ENCODE measurements at regions not wholly inside any gene's neighbourhood (a gene's known extent, or its start where the extent isn't known, plus 50 kb on each side); places are given as distances from the start of the nearest gene placed in this dataset.

GRCh38 chr10:50936335-50936734 is 50.9 kb upstream of the A1CF start:
- DNase-seq (ENCODE audit: low read depth), result no peak

DNA sequence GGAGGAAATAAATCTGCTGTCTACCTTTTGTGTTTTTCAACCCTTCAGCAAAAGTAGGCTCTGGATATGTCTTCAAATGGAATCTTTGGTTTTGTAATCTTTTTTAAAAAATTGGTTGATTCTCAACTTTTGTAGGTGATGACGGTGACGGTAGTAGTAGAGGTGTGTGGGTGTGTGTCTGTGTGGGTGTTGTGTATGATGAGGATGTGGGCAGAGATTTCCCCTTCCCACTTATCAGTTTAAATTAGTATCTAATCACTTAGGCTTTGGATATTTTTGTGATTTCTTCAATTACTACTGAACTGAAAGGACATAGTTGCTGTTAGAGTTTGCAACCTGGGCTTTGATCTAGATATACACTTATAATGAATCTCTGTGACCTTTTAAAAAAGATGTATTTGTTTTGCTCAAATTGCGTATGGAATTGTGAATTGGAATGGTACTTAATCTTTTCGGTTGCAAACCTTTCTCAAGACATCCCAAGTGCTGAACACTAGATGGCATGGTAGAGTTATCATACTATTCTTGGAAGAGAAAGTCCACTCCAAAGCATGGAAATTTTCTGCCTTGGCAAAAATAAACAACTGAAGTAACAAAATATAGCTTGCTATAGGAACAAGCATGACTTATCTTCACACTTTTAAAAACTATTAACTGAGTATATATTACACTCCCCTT is 51.9 kb upstream of the A1CF start:
- peak; percentile 32 for DNase-seq (ENCODE audit: low read depth)

DNA sequence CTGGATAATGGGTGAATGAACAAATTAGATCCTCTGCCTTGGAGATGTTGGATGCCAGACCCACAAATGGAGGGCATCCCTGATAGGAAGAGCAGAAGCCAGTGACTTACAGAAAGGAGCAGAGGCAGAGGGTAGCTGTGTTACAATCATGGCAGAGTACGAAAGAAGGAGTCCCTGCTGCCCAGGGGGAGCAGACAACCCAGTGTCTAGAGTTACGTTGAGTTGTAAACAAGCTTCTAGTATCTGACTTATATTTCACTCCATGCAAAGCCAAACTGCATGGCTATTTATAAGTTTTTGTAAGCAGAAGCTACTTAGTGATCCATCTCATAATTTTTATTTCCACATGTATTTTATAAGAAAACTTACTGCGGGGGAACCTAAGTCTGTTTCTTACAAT is 56.2 kb upstream of the A1CF start:
- DNase-seq (ENCODE audit: low read depth), result no peak

- no peak for DNase-seq (ENCODE audit: low read depth)
Observed at GRCh38 chr10:50946991-50947781, 61.8 kb upstream of the A1CF start.

- no peak for DNase-seq (ENCODE audit: low read depth)
Observed at GRCh38 chr10:50951365-50951764, 65.9 kb upstream of the A1CF start.

DNA sequence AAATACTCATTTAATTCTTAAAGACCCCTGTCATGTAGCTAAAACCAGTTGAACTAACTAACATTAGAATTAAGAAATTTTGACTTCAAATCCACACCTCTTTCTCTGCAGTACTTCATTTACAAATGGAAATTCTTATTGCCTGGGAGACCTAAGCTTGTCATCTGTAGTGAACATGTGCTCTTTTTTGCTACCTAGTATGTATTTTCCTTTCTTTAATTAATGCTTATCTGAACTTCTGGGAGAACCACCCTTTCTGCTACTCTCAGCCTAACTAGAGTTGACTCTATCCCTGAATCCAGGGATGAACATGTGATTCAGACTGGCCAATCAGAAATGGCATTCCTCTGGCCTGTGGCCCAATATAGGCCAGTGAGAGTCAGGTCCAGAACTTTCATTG is 75.9 kb upstream of the A1CF start:
- no peak for DNase-seq (ENCODE audit: low read depth)

DNA sequence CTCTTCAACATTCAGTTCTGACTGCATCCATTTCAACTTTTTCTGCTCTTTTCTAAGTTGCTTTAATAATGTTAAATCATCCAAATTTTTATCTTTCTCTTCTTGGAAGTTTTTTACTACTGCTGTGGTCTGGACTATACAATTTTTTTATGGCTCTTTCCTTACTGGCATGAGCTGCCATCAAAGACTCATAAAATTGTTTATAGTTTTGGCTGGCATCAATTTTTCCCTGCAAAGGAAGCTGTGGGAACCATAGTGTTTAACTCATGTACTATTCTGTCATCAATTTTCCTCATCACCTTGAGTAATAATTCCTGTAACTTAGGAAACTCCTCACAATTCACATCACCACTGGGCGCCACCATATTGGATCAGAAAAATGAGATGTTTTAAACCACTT is 77.6 kb upstream of the A1CF start:
- no peak for DNase-seq (ENCODE audit: low read depth)

GRCh38 chr10:50968386-50969091 is 83.1 kb upstream of the A1CF start:
- no peak for DNase-seq (ENCODE audit: low read depth)

GRCh38 chr10:50972591-50972990 is 87.2 kb upstream of the A1CF start:
- no peak for DNase-seq (ENCODE audit: low read depth)

- DNase-seq (ENCODE audit: low read depth), result no peak
Observed at GRCh38 chr10:50981385-50981784, 92.9 kb upstream of the PRKG1 start.

GRCh38 chr10:50981904-50982303 is 92.4 kb upstream of the PRKG1 start:
- DNase-seq (ENCODE audit: low read depth), result no peak

GRCh38 chr10:50982989-50983388 is 91.3 kb upstream of the PRKG1 start:
- DNase-seq (ENCODE audit: low read depth), result no peak

- DNase-seq (ENCODE audit: low read depth), result no peak
Observed at GRCh38 chr10:50987934-50988333, 86.4 kb upstream of the PRKG1 start.

- peak; percentile 24 for DNase-seq (ENCODE audit: low read depth)
Observed at GRCh38 chr10:50988792-50989191, 85.5 kb upstream of the PRKG1 start.

DNA sequence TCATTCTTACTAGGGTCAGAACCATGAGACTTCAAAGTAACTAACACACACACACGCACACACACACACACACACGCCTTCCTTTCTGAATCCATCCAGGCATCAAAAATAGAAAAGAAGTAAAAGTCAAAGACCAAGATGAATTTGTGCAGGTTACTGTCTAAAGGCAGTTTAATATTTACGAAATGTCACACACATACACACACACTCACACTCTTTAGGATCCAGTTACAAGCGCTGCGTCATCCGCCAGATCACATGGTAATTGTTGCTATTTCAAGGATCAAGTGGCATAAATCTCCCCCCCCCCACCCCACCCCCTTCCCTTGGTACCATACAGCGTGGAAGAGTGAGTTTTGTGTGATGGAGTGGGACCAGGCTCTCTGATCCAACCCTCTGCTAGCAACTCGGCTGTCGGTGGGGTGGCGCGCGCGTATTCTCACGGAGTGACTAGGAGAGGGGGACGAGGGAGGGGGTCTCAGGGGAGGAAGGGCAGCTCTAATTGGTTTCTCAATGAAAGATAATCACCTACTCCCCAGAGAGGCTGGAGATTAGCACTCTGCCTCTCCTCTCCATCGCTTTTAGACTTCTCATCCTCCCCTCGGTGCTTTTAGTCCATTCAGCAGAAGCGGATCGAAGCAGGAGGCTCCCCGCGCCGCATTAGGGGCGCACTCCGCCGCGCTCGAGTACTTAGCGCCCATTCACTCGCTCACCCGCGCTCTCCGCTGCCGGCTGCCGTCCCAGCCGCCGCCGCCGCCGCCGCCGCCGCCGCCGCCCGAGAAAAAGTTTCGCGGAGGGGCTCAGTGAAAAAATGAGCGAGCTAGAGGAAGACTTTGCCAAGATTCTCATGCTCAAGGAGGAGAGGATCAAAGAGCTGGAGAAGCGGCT is 83.5 kb upstream of the PRKG1 start:
- DNase-seq (ENCODE audit: low read depth), result peak; percentile 76

DNA sequence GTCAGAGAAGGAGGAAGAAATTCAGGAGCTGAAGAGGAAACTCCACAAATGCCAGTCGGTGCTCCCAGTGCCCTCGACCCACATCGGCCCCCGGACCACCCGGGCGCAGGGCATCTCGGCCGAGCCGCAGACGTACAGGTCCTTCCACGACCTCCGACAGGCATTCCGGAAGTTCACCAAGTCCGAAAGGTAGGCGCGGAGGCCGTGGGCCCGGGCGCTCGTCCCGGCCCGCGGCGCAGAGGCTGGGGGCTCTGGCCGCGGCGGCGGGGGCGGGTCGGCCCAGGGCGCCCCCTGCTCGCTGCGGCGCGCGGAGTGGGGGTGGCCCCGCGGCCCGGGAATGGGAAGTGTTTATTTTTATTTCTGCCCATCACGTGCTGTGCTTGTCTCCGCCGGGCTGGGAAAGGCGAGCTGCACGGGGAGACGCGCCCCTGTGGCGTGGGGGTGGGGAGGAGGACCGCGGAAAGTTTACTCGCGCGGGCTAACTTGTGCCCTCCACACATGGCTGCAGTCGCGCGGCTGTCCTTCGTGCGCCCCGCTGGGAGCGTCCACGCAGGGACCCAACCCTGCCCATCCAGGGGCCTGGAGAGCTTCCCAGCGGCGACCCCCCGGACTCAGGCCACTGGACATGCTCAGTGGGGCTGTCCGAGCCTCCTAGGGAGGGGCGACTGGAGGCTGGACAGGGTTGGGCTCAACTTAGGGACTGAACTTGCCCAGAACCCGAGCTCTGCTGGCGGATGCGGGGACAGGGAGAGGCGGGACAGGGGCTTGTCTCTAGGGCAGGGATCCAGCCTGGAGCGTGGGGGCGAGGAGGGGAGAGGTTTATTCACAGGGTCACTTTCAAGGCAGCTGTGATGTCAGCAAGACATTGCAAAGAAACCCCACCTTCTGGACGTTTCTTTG is 82.6 kb upstream of the PRKG1 start:
- DNase-seq (ENCODE audit: low read depth), result peak; percentile 29

DNA sequence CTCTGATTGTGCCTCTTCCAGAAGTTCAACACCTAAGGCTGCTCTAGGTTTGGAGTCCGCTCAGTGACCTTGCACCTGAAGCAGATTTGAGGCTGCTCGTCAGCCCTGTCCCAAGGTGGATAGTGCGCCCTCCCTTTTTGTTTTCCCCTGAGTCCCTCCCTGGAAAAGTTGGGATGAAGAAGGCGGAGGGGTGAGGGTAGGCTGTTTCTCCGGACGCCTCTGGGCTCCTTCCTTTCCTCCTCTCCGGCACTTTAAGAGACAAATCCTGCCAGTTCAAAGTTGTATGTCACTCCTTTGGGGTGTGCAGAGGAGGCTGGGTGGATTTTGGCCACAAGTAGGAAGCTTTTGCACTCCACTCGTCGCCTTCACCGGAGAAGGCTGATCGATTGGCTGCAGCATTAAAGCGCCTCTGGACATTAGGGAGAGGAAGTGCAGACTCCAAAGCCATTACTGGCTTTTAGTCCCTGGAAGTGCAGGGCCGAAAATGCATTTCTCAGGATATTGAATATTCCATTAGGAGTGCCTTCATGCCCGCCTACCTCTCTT is 81.9 kb upstream of the PRKG1 start:
- DNase-seq (ENCODE audit: low read depth), result peak; percentile 13

GRCh38 chr10:50992972-50993766 is 81.1 kb upstream of the PRKG1 start:
- peak; percentile 9 for DNase-seq (ENCODE audit: low read depth)

DNA sequence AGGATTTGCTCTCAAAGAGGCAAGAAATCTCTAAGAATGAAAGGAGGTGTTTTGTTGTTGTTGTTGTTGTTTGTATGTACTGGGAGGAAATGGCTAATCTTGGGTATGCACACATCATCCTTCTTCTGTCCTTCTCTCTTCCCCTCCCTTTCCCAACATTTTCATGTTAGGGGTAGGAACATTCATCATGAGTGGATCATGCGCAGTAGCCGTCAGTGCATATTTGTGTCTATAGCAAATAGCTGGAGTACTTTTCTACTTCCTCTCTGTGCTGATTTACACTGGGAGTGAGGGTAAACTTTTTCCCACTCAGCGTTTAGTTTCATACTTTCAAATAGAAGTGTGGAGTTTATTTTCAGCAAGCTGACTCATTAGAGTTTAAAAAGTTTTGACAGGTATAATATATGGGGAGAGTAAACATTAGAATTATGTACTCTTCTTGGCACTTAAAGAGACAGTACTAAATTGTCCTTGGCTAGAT is 80.5 kb upstream of the PRKG1 start:
- peak; percentile 51 for DNase-seq (ENCODE audit: low read depth)

DNA sequence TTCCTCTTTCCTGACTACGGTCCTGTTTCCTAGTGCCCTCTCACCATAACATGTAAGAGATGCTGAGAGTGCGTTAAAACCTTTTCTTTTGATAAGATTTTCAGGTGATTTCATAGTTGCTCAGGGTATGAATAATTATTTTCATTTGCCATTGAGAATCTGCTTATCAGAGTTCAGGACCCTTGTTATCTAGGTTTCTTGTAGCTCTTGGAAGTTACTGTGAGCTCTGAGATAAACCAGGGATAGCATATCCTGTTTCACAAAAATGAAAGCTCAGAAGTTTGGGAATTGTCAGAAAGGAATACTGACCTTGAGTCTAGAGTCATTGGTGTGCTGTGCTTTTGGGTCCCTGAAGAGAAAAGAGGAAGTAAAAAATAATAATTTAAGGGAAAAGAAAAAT is 76.8 kb upstream of the PRKG1 start:
- no peak for DNase-seq (ENCODE audit: low read depth)

Measured in stromal cell of bone marrow (primary cell).